NCI-H226 (cell line): ENCODE measurements at regions not wholly inside any gene's neighbourhood (a gene's known extent, or its start where the extent isn't known, plus 50 kb on each side); places are given as distances from the start of the nearest gene placed in this dataset.

Experiments
- DNase-seq: peaks from one replicate; pipeline ENCODE4 v3.0.0-alpha.2; 2015

DNA sequence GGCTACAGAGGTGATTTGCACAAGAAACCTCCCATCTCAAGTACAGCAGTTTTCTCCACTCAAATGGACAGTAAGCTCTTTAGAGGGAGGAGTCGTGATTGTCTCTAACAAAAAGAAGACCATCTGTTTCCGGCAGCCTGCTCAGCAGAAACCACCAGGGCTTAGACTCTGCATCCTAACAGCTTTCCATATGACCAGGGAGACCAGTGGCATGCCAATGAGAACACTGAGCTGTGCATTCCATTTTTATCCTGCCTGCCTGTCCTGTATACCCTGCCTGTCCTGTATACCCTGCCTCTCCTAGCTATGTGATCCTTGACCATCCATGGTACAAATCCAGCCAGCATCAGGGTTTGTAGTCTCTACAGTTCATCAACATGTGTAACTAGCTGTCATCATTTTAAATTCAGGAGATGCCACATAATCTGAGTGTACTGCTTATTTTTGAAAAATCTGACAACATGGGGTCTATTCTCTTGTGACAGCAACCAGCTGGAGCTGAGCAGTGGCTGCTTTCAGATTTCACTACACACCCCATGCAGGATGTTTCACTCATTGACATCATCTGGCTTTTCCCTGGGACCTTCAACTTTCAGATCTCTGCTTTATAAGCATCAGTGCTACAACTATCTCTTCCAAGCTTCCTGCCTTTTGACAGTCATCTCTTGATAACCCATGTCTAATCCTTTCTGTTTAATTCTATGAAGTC, 50.5 kb upstream of the POU2AF2 start:
- DNase-seq = no peak

DNA sequence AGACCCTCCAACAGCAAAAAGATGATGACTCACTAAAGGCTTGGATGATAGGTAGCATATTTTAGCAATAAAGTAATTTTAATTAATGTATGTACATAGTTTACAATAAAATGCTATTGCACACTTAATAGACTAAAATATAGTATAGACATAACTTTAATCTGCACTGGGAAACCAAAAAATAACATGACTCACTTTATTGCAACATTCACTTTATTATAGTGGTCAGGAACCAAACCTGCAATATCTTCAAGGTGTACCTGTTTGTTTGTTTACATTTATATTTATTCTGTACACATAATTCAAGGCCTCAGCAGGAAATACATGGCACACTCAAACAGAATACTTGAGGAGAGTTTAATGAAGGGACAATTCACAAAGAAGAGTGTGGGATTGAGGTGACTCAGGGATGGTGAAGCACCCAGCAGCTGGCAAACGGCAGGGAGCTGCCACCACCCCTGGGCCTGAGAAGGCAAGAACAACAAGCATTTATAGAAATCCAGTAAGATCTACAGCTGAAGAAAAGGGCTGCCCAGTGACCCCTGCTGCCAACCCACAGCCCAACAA, 51.5 kb upstream of the POU2AF2 start:
- DNase-seq = no peak

DNA sequence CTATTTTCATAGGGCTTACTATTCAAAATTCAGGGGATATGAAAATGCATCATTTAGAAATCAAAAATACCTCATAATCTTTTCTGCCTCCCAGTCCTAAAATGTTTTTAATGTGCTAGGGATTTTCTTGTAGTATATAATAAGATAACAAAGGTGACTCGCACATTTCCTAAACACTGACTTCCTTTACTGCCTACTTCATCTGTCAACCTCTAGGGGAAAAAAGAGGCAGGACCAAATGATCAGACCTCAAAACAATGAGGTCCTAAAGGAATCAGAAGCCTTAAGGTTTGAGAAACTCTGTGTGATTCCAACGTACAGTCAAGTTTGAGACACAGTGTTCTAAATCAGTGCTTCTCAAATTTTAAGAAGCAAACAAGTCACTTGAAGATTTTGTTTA, 56.1 kb upstream of the POU2AF2 start:
- DNase-seq = peak; percentile 25

DNA sequence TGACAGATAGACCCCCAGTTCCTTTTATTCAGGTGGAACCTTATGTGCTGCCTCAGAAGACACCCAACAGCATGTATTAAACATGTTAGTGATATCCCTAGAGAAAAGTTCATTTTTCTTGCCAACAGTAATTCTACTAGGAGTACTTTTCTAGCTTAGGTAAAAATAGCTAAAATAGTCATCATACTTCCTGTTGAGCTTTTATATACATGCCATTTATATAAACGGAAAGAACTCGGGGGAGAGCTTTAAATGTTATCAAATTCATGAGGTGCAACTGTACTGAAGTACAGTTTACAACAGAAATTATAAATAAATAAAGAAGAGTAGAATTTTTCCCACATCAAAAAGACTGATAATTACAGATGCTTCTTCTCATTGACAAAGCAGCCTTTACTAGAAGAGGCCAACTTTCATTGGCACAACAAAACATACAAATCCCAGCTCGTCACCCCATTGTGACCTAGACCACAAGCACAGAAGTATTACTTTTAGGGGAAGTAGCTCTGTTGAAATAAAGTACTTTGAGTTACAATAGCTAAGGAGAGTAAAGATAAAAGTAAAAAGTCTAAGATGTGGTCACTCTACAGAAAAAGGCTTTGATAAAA, 59.1 kb upstream of the POU2AF2 start:
- DNase-seq = no peak

DNA sequence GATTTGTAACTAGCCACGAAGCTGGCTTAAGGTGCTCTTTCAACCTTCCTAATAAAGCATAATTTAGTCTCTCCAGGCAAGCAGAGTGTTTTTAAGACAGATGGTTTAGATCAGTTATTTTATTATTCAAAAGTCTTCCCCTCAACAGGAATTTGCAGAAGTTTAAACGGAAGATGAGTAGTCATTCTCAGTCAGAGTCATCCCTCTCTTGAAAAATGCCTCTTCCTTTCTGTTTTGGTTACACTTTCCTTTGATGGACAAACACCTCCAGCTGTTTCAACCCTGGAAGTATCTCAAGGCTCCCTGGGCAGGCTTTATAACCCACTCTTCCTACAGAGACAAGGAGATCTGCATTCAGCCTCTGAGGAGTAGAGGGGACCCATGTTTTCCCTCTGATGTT, 60.3 kb upstream of the POU2AF2 start:
- DNase-seq = no peak

DNA sequence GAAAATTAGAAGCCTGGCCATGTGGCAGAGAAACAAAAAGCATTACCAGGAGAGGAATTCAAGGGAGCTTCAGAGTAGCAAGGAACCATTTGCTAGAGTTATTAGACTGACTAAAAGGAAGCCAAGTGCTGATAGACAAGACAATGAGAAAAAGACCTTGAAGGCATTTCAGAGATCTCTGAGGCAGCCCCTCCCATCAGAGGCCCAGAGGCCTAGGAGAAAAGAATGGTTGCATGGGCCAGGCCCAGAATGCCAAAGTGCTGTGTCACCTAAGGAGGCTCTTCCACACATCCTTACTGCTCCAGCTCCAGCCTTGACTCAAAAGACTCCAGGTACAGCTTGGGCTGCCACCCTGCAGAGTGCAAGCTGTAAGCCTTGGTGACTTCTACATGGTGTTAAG, 61.8 kb upstream of the POU2AF2 start:
- DNase-seq = peak; percentile 39

DNA sequence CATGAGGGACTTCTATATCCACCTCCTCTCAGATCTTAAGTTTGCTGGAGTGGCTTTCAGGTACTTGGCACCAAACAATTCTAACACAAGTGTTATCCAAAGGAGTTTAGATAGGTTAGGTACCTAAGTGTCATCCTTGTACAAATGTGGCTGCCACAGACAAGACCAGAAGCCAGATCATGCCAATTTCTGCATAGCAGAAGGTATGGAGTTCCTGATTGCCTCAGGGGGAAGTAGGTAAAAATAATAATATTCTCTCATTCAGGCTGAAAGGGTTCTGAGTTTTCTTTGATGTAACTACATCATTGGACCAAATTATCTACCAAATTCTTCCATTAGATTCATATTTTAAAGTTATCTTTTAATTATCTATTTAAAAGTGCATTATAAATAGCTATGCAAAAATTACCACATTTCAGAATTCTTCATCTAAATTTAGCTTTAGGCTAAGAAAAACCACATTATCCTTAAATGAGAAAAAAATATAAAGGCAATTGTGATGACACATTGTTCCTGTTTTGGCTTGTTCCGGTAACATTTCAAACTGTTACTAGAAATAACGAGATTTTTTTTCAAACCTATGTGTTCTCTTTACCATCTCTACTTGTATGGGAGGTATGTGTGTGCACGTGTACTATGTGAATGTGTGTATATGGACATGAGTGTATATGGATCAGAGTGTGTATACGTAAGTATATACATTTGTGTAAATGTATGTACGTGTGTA, 66.2 kb upstream of the POU2AF2 start:
- DNase-seq = no peak

DNA sequence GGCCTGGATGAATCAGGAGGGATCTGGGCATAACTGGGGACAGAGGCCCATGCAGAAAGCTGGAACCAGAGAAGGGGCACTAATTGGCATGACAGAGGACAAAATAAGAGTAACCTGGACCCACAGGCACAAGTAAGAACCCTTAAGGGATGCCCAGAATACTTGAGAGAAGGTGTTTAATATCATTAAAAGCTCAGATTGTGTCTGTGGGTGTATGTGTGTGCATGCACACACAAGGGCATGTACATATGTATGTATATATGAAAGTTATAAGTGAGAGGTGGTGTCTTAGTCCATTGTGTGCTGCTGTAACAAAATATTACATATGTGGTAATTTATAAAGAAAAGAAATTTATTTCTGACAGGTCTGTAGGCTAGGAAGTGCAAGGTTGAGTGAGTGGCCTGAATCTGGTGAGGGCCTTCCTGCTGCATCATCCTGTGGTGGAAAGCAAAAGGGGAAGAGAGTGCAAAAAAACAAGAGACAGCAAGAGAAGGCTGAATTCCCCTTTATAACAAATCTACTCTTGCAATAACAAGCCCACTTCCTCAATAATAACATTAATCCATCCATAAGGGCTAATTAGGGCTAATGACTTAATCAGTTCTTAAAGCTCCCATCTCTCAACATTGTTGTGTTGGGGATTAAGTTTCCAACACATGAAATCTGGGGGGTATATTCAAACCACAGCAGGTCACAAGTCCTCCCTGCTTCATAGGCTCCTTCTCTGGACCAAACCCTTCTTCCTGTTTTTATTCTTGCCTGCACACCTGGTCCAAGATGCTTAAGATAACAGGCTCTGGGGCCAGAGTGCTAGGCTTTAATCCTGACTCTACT, 68.3 kb upstream of the POU2AF2 start:
- no peak for DNase-seq

DNA sequence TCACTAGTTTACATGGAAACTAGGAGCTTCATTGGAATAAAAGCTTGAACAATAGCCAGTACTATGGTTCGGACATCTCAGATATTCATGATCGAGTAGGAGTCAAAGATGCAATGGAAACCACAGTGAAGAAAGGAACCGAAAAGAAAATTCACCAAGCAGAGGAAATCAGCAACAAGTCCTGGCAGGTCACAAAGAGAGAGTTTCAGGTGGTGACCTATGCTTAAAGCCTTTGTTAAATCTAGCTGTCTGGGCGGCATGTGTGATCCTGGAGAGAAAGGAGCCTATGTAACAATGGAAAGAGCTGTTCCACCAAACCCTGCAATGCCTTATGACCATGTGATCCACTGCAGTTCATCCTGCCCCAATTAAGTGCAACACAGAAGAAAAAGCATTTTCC, 68.9 kb upstream of the POU2AF2 start:
- DNase-seq = no peak

DNA sequence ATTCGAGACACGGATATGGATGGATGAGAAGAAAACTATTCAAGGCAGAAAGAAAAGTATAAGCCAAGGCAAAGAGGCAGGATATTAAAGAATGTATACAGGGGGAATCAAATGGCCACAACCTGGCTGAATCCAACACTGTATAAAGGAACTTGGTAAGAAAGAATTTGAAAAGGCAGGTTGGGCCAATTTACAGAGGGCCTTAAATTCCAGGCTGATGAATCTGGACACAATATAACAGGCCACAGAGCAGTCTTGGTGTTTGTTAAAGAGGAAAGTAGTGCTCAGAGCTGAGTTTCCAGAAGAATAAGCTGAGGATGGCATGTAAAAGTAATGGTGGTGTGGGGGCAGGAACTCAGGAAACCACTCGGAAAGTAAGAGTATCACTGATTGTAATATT, 72.3 kb upstream of the POU2AF2 start:
- DNase-seq = no peak

DNA sequence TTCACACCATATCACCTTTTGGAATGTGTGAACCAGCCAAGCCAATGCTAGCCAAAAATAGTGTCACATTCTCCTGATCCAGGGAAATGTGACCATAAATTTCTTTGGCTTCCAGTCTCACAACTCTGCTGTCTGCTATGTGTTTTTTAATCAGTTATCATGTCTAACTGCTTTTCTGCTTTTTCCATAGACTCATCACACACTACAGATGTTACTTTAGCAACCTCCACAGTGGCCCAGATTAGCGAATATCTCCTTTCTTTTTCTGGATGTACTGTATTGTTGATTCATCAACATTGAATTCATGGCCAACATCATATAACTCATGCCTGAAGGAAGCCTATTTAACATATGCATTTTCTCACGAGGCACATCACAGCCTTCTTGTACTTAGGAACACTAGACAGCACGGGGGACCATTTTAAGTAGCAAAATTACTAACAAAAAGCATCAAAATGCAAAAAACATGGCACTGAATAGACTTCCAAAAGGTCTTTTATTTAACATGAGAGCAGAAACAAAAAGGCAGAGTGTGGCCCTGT, 73.1 kb upstream of the POU2AF2 start:
- no peak for DNase-seq

DNA sequence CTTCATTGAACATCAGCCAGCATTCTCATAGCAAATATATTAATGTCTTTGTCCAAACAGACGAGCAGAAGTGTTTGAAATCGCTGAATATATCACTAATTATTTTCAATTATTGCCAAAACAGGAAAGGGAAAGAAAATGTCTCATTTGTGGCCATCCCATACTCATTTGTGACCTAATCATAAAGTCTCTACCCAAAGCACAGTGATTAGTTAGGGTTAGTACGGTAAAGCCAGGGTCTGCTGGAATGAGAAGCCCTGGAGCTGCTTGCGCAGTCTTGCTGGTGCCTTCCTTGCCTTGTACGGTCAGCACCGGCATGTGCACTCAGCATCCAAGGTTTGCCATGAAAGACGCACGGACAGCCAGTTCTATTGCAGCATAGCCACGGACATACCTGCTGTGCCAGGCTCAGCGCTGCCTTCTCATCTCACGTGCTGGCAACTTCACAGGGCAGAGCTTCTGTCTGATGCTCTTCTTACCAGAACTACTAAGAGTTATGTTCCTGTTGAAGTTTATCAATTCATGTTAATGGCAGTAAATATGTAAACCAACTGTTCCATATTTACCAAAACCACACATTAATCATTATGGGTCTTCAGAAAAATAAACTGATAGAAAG, 74.7 kb upstream of the POU2AF2 start:
- no peak for DNase-seq

DNA sequence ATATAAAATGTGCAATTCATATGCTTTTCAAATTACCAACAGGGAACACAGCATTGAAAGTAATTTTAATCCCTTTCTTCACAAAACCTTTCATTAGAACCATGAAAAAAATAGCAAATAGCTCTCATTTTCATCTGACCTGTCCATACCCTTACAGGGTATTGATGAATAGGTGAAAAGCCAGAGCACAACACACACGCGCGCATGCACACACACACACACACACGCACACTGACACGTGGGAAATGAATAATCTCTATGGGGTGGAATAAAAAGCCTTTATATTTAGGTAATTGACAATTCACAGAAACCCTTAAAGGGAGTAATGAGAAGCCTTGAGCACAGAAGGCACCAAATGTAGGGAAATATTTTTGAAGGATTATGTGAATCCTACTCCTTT, 76.2 kb upstream of the POU2AF2 start:
- no peak for DNase-seq

DNA sequence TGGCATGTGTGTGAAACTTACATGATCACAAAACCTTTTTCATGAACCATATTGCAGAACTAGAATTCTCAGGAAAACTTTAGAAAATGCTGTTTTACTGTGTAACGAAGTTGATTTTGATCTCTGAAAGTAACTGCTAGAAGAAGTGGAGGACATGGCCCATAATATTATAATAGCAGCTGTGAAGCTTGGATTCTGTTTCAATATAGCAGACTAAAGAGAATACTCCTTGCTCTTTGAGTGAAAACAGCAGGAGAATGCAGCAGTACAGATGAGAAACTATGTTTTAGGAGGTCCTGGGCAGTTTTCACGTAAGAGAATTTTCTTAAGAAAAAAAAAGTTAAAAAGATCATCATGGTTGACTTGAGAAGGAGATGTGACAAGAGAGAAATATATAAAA, 76.7 kb upstream of the POU2AF2 start:
- DNase-seq = no peak

DNA sequence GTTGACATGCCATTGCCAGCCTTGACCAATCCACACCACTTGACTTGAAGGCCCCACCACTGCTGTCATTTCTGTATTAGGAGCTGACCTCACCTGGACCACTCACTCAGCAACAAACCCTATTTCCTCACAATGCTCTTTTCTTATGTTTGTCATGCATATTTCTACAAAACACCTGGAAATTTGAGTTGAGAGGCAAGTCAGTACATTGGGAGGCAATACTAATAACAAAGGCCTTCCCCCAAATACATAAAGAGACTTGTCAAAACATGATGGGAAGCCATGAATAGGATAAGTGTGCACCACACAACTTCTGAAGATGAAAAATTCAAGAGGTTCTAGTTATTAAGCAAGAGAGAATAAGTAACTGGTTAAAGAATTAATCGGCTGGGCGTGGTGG, 77.9 kb upstream of the POU2AF2 start:
- no peak for DNase-seq

DNA sequence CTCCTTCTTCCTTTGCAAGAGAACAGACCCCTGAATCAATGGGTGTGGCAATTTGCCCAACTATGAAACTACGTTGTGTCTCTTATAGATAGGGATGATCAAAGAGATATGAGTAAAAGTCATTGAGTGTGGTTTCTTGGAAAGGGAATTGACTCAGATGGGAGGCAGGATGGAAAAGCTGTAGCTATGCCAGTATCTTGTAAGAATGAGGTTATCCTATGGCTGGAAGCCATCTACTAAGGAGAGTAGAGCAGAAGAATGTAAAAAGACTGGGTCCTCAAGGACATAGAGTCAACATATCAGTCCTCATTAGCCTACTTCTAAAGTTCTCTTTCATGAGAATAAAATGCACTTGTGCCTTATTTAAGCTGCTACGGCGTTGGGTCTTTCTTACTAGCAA, 78.9 kb upstream of the POU2AF2 start:
- no peak for DNase-seq

DNA sequence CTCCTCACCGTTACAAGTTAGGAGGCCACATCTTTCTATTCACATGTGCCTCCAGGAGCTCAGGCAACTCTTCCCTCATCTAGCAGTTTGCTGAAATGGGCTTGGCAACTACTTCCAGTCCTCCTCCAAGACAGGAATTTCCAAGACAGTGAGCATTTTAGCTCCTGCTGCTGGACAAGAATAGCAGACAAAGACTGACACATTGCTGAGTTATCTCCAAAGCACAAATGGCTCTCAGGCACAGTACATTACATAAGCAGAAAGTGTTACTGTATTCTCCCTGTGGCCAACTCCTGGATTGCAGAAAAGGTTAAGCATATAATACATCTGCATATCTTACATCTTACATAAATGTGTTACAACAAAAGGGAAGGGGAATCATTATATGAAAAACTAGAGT, 83.2 kb upstream of the POU2AF2 start:
- peak; percentile 54 for DNase-seq

DNA sequence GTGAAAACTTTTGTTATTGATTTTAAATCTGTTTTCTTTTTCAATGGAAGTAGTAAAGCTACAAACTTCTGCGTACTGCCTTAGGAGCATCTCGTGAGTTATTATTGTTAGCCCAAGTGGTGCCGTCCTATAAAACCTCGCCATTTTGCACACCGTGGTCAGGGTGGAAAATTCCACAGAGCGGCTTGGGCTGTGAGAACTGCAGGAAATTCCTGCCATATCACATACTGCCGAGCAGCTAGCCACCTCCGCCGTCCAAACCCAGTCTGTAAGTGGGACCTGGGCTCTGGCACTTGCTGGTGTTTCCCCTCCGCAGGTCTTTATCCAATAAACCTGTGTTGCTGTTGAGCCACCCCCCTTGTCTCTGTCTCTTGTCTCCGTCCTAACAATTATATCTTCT, 88.0 kb upstream of the POU2AF2 start:
- no peak for DNase-seq

DNA sequence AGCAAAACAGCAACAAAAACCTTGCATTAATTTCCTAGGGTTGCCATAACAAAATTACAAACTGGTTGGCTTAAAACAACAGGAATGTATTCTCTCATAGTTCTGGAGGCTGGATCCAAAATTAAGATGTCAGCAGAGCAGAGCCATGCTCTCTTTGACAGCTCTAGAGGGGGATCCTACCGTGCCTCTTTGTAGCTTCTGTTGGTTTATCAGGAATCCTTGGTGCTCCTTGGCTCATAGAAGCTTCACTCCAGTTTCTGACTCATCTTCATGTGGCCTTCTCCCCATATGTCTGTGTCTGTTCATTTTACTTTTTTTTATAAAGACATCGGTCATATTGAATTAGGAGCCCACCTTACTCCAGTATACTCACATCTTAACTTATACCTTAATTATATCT, 90.5 kb upstream of the POU2AF2 start:
- no peak for DNase-seq

DNA sequence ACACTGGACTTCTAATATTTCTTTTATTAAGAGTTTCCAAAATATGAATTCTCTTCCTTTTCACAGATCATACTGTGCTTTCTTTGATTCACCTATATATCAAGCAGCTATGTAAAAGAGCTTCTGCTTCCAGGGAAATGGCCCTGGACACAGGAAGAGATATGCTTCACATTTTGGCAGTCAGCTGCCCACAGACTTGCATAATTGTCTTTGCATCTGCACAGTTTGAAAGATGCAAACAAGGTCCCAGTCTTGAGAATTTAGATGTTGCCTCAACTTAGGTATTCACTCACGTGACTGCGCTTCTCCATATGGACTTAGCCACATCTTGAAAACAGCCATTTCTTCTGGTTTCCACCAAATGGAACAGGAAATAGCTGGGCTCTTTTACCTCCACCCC, 92.3 kb upstream of the POU2AF2 start:
- DNase-seq = no peak

DNA sequence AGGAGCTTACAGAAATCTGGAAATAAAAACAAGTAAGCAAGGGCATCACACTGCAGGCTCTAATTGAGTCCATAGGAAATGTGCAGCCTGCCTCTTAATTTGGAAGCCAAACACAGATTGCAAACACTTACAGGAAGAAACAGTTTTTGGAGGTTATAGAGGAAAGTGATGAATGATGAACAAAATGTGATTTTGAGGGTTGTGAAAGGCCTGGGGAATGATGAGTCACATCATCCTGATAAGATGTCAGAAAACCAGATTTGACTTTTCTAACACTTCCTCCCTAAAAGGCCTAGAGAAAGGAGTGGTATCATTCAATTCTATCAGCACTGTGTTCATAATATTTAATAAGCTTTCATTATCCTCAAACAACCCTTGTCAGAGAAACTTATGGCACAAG, 96.6 kb upstream of the POU2AF2 start:
- DNase-seq = peak; percentile 57

DNA sequence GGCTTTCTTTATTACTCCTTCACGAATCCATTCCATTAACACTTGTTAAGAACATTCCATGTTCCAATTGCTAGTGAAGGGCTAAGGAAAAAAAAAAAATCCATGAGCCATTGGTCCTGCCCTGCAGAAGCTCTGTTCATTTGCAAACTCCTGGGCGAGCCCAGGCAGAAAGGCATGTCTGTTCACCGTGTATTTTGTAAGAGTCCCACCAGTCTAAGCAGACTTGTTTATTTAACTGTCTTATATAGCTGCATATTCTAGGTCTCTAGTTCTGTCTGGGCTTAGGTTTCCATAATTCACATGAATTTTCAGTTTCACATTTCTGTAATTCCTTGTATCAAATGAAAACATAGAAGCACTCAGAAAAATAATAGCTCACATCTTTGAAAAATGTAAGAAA, 97.4 kb upstream of the POU2AF2 start:
- no peak for DNase-seq
